ENCODE measurements at regions not wholly inside any gene's neighbourhood (a gene's known extent, or its start where the extent isn't known, plus 50 kb on each side); places are given as distances from the start of the nearest gene placed in this dataset.

DNA sequence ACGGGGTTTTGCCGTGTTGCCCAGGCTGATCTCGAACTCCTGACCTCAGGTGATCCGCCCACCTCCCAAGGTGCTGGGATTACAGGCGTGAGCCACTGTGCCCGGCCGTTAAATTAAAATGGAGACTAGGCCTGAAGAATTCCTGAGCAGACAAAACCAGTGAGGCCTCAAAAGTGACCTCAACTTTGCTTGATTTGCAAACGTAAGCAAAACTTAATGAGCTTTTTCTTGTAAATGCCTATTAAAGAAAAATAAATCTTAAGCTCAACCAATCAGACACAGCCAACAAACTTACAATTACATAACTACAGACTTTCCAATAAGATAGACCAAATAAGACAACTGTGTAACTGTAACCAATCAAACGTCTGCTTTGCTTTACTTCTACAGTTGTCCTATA is 111.3 kb upstream of the SEMA6A start:
- 83 to 88% methylated on average over 5 to 8 of the region's 9 CpGs for WGBS, 2 donors
- Histone ChIP-seq H3K4me3 (no peak overlapping the region), H3K27ac (no peak overlapping the region), H3K27me3 (no peaks in the 10 kb centered on the region), H3K9me3 (no peaks in the 10 kb centered on the region), H3K4me1 (no peaks in the 10 kb centered on the region), H3K36me3 (no peaks in the 10 kb centered on the region)
- DNase-seq, result no peak
- intact Hi-C loops (cut with DNase I), result no loop called here
- TF ChIP-seq POLR2A (IDR thresholded peaks at IDR 0.05), result no peak
- TF ChIP-seq, protein P1, sequence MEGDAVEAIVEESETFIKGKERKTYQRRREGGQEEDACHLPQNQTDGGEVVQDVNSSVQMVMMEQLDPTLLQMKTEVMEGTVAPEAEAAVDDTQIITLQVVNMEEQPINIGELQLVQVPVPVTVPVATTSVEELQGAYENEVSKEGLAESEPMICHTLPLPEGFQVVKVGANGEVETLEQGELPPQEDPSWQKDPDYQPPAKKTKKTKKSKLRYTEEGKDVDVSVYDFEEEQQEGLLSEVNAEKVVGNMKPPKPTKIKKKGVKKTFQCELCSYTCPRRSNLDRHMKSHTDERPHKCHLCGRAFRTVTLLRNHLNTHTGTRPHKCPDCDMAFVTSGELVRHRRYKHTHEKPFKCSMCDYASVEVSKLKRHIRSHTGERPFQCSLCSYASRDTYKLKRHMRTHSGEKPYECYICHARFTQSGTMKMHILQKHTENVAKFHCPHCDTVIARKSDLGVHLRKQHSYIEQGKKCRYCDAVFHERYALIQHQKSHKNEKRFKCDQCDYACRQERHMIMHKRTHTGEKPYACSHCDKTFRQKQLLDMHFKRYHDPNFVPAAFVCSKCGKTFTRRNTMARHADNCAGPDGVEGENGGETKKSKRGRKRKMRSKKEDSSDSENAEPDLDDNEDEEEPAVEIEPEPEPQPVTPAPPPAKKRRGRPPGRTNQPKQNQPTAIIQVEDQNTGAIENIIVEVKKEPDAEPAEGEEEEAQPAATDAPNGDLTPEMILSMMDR (IDR thresholded peaks at IDR 0.05), result no peak

DNA sequence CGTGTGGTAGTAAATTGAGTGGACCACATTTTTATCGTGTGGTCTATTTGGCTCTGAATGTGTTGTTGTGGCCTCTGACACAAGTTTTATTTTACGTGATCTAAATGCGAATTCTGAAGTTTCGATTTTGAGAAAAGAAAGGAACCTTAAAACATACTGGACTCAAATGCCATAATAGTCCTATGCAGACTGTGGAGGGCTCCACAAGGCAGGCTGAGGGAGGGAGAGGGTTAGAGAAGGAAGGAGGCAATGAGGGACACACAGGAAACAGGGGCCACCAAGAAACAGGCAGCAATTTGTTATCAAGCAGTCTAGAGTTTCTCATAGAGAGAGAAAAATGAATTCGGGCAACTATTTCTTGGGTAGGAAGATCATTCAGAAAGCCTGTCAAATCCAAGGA is 110.4 kb upstream of the SEMA6A start:
- no peak for TF ChIP-seq POLR2A (IDR thresholded peaks at IDR 0.05)
- TF ChIP-seq, protein P1 (IDR thresholded peaks at IDR 0.05), result no peak
- no peak overlapping the region for H3K4me3 ChIP-seq
- intact Hi-C loops (cut with DNase I), result no loop called here
- DNase-seq, result no peak
- H3K36me3 ChIP-seq, result no peaks in the 10 kb centered on the region
- H3K4me1 ChIP-seq, result no peaks in the 10 kb centered on the region
- no peaks in the 10 kb centered on the region for H3K27me3 ChIP-seq
- H3K9me3 ChIP-seq, result no peaks in the 10 kb centered on the region
- 87 to 92% methylated on average over 6 of the region's 6 CpGs for WGBS, 2 donors
- no peak overlapping the region for H3K27ac ChIP-seq

DNA sequence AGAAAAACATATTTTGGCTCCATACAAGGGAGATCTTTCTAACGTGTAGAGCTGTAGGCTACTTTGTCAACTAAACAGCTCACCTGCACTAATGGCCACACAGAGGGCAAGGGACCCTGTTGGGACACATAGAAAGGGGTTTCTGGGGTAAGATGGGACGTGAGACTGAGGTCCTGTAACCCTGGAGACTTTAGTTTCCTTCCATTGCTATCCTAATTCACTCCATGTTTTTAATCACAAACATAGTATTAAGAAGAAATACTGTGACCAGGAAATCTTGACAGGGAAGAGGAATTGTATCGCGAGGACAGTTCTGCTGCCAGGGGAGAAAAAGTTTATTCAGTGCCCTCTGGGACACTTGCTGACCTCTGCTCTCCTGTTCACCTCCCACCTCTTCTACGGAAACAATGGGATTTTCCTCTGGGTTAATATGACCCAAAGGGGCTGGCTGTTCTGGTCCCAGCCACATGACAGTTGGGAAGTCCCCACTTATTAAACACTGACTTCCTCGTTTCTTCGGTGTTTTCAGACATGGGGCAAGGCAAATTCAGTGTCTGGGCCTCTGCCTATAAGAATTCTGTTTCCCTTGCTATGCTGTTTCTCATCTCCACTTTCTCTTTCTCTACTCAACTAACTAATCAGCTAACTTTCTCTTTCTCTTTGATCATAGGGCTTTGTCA is 106.9 kb upstream of the SEMA6A start:
- H3K4me1 ChIP-seq, result no peaks in the 10 kb centered on the region
- no peak overlapping the region for H3K27ac ChIP-seq
- no peaks in the 10 kb centered on the region for H3K9me3 ChIP-seq
- no peak overlapping the region for H3K4me3 ChIP-seq
- TF ChIP-seq POLR2A (IDR thresholded peaks at IDR 0.05), result no peak
- TF ChIP-seq, protein P1 (IDR thresholded peaks at IDR 0.05), result no peak
- no peaks in the 10 kb centered on the region for H3K36me3 ChIP-seq
- 51 to 65% methylated on average over 7 of the region's 7 CpGs for WGBS, 2 donors
- intact Hi-C loops (cut with DNase I), result no loop called here
- DNase-seq, result no peak
- H3K27me3 ChIP-seq, result no peaks in the 10 kb centered on the region

DNA sequence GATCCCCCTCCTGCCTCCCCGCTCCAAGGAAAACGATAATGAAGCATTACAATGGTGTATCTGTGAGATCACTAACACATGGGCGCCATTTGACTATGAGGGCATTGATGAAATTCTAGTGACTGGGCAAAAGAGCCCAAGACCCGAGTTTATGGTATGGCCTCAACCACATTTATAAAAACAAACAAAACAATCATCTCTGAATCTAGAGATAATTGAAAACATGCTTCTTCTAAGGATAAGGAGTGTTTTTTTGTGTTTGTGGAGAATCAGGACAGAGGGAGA is 100.9 kb upstream of the SEMA6A start:
- intact Hi-C loops (cut with DNase I), result no loop called here
- H3K27me3 ChIP-seq, result no peaks in the 10 kb centered on the region
- WGBS, 2 donors, result 76 to 80% methylated on average over 4 of the region's 4 CpGs
- no peaks in the 10 kb centered on the region for H3K9me3 ChIP-seq
- no peaks in the 10 kb centered on the region for H3K4me1 ChIP-seq
- H3K27ac ChIP-seq, result no peak overlapping the region
- H3K4me3 ChIP-seq, result no peak overlapping the region
- no peak for DNase-seq
- TF ChIP-seq, protein P1 (IDR thresholded peaks at IDR 0.05), result no peak
- no peaks in the 10 kb centered on the region for H3K36me3 ChIP-seq

DNA sequence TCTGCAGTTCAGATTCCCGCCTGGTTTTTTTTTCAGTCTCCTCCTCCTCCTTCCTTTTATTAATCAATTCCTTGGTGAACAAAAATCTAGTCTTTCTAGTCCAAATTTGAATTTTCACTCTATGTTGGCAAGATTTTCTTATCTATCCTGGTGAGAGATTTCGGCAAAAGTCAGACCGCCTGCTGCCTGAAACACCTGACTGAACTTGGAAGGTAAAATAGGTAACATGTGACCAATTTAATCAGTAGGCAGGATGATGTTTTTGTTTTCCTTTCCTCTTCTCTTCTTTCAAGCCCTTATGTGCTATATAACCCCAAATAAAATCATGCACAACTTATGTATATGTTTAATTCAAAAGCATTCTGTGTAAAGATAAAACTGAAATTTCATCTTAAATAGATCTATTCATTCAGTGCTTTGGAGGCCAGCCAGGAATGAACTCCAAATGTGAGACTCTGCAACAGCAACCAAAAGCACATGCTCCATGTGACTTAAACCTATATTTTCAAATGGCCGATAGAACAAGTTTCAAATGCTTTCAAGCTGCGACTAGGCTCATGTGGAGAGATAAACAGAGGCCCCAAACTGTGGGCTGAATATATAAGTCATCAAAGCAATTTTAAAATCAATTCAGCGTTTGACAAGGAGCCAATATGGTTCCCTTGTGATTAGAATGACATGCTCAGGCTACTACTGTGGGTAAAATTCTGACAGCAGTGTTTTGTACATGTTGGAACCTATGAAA is 100.4 kb upstream of the SEMA6A start:
- Histone ChIP-seq H3K27ac (no peak overlapping the region), H3K27me3 (no peaks in the 10 kb centered on the region), H3K36me3 (no peaks in the 10 kb centered on the region), H3K9me3 (no peaks in the 10 kb centered on the region), H3K4me1 (no peaks in the 10 kb centered on the region), H3K4me3 (no peak overlapping the region)
- no peak for TF ChIP-seq POLR2A (IDR thresholded peaks at IDR 0.05)
- TF ChIP-seq, protein P1 (IDR thresholded peaks at IDR 0.05), result no peak
- 71% methylated on average over 6 of the region's 6 CpGs for WGBS, 2 donors
- DNase-seq, result no peak
- intact Hi-C loops (cut with DNase I), result no loop called here
